ENCODE measurements at regions not wholly inside any gene's neighbourhood (a gene's known extent, or its start where the extent isn't known, plus 50 kb on each side); places are given as distances from the start of the nearest gene placed in this dataset.
"Not testable (repeated sequence)": the region's sequence is repeated elsewhere in the genome, so short reads cannot be mapped to it uniquely, and the experiment has no call there.

DNA sequence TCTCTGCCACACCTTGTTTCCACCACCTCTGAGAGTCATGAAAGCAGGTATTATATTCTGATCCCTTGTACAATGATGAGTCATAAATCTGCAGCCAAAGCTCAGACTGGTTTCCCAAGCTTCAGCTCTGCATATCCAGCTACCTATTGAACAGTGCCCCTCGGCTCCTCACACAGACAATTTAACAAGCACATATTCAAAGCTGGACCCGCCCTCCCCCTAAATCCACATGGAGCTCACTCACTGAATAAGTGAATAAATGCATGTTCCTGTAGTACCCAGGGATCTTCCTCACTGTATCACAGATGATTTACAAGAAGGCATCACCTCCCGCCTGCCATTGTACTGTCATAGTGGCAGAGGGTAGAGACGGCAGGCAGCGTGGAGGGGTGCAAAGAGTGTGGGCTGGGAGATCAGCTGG, 516.4 kb downstream of the GRIN2A start:
- H3K4me3 ChIP-seq (ENCODE audit: low read depth, low read length) = no peak overlapping the region
- DNase-seq (ENCODE audit: low read depth) = no peak
- TF ChIP-seq, protein P1, sequence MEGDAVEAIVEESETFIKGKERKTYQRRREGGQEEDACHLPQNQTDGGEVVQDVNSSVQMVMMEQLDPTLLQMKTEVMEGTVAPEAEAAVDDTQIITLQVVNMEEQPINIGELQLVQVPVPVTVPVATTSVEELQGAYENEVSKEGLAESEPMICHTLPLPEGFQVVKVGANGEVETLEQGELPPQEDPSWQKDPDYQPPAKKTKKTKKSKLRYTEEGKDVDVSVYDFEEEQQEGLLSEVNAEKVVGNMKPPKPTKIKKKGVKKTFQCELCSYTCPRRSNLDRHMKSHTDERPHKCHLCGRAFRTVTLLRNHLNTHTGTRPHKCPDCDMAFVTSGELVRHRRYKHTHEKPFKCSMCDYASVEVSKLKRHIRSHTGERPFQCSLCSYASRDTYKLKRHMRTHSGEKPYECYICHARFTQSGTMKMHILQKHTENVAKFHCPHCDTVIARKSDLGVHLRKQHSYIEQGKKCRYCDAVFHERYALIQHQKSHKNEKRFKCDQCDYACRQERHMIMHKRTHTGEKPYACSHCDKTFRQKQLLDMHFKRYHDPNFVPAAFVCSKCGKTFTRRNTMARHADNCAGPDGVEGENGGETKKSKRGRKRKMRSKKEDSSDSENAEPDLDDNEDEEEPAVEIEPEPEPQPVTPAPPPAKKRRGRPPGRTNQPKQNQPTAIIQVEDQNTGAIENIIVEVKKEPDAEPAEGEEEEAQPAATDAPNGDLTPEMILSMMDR (IDR thresholded peaks at IDR 0.05; ENCODE audit: insufficient read depth, low read length) = no peak

DNA sequence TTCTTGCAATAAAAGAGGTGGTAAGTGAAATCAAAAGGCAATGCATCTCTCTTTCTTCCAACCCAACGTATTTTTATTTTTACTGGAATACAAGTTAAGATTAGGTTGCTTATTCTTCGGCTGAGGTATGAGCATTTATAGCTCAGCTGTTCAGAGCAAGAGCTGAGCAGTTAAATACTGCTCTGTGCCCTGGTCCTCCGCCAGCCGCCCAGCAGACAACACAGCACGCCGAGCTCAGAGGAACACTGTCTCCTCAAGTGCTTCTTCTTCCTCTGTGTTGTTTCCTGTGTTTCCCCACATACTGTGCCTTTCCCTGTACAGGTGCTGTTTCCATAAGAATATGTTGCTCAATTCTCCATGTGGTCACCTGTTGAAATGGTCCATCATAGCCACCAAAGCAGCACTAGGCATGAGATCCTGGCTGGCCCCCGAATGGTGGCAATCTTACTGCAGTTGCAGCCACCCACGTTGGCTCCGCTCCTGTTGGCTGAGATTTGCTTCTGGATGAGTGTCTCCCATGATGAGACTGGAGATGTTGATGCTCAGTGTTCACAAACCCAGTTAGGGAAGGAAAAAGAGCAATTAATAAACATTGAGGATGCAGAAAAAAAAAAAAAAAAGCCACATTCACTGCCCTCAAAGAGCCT, 515.3 kb downstream of the GRIN2A start:
- TF ChIP-seq, protein P1 (IDR thresholded peaks at IDR 0.05; ENCODE audit: insufficient read depth, low read length) = no peak
- H3K4me3 ChIP-seq (ENCODE audit: low read depth, low read length) = no peak overlapping the region
- DNase-seq (ENCODE audit: low read depth) = no peak

DNA sequence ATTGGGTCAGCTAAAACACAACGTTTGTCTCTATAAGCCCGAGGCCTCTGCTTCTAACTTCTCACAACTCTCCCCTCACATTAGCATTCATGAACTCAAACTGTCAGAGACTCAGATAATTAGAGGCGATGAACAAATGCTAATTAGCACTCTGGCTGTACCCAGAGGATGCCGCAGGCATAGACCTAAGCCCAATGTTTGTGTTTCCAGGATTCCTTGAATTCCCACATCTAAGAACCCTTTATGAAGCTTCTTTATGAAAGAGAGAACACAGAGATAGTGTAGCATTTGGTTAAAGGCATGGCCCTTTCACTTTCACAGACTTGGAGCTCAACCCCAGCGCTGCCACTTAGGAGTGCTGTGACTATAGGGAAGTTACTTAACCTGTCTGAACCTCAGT, 512.2 kb downstream of the GRIN2A start:
- no peak overlapping the region for H3K4me3 ChIP-seq (ENCODE audit: low read depth, low read length)
- TF ChIP-seq, protein P1 (IDR thresholded peaks at IDR 0.05; ENCODE audit: insufficient read depth, low read length) = no peak
- DNase-seq (ENCODE audit: low read depth) = no peak

DNA sequence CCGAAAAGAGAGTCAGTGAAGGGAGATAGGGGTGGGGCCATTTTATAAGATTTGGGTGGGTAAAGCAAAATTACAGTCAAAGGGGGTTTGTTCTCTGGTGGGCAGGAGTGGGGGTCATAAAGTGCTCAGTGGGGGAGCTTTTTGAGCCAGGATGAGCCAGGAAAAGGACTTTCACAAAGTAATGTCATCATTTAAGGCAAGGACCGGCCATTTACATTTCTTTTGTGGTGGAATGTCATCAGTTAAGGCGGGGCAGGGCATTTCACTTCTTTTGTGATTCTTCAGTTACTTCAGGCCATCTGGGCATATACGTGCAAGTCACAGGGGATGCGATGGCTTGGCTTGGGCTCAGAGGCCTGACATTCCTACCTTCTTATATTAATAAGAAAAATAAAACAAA, 511.6 kb downstream of the GRIN2A start:
- not testable (repeated sequence) for DNase-seq (ENCODE audit: low read depth); H3K4me3 ChIP-seq (ENCODE audit: low read depth, low read length)

DNA sequence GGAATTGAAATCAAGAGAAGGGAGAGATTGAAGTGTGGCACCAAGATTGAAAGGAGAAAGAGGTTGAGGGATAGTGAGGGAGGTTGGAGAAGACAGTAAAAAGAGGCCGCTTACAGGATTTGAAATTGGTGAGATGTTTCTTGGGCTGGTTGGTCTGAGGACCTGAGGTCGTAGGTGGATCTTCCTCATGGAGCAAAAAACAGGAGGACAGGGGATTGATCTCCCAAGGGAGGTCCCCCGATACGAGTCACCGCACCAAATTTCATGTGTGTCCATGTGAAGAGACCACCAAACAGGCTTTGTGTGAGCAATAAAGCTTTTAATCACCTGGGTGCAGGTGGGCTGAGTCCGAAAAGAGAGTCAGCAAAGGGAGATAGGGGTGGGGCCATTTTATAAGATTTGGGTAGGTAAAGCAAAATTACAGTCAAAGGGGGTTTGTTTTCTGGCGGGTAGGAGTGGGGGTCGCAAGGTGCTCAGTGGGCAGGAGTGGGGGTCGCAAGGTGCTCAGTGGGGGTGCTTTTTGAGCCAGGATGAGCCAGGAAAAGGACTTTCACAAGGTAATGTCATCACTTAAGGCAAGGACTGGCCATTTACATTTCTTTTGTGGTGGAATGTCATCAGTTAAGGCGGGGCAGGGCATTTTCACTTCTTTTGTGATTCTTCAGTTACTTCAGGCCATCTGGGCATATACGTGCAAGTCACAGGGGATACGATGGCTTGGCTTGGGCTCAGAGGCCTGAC, 505.5 kb downstream of the GRIN2A start:
- H3K4me3 ChIP-seq (ENCODE audit: low read depth, low read length); DNase-seq (ENCODE audit: low read depth): not testable (repeated sequence)

DNA sequence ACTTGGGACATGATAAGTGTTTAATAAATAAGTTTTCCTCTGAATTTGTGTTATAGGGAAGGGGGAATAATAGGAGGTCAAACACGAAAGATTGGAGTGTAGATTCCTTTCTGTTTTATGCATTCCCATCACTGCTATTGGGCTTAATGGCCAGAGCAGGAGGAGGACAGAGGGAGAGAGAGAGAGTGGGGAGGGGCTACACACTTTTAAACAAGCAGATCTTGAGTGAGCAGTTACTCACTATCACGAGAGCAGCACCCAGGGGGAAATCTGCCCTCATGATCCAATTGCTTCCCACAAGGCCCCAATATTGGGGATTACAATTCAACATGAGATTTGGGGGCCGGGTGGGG, 505.0 kb downstream of the GRIN2A start:
- no peak for DNase-seq (ENCODE audit: low read depth)
- TF ChIP-seq, protein P1 (IDR thresholded peaks at IDR 0.05; ENCODE audit: insufficient read depth, low read length) = no peak
- no peak overlapping the region for H3K4me3 ChIP-seq (ENCODE audit: low read depth, low read length)

DNA sequence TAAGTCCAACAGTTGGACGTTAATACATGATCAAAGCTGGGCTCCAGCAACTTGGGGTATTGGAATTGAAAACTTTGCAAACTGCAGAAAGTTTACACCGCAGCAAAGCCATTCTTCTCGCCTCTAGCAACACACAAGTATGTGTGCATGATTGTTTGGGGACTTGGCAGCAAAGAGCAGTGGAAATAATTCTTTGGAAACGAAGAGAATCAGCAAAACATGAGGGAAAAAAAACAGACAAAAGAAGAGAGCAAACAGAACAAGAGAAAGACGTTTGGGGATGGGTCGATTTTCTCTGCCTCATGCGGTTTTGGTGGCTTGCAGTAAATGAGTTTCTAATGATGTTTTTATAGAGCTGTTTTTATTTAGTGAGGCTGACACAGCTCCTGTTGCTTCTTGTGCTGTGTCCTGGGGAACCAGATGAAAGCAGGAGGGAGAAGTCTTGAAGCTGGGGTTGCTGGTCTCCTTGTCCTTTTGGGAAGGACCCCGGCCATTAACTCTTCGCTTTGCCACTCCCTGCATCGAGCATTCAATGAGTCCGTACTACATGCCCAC, 502.9 kb downstream of the GRIN2A start:
- no peak for DNase-seq (ENCODE audit: low read depth)
- H3K4me3 ChIP-seq (ENCODE audit: low read depth, low read length) = no peak overlapping the region
- TF ChIP-seq, protein P1 (IDR thresholded peaks at IDR 0.05; ENCODE audit: insufficient read depth, low read length) = no peak

All from fibroblast of the aortic adventitia (primary cell).